ENCODE measurements at regions not wholly inside any gene's neighbourhood (a gene's known extent, or its start where the extent isn't known, plus 50 kb on each side); places are given as distances from the start of the nearest gene placed in this dataset.
A peak's percentile ranks its signal among the peaks of the same experiment; 100 is the strongest.

GRCh38 chr10:118412132-118412760 lies 70.1 kb upstream of the FAM204A start:
- peaks cover 37% of the 10 kb centered on the region for H3K27me3 ChIP-seq (ENCODE audit: control insufficient read depth, insufficient read depth, low read length, poor library complexity, severe bottlenecking)
- peaks cover 33% of the 10 kb centered on the region for H3K27me3 Mint-ChIP-seq (ENCODE audit: insufficient read depth)
- H3K36me3 ChIP-seq (ENCODE audit: control insufficient read depth, insufficient read depth, low read length): no peaks in the 10 kb centered on the region
- H3K4me3 Mint-ChIP-seq: no peak overlapping the region
- WGBS, 2 experiments (ENCODE audit: insufficient coverage in 1 of 2, insufficient read length in 1 of 2): 85 to 100% methylated on average over 5 to 8 of the region's 8 CpGs
- H3K9ac ChIP-seq (ENCODE audit: extremely low read depth, low read length, poor library complexity, severe bottlenecking): no peak overlapping the region
- H3K9me3 ChIP-seq (ENCODE audit: control insufficient read depth, low read length): no peaks in the 10 kb centered on the region
- H3K36me3 Mint-ChIP-seq (ENCODE audit: low read depth): no peaks in the 10 kb centered on the region
- peaks cover 7% of the 10 kb centered on the region for H3K4me1 ChIP-seq (ENCODE audit: control insufficient read depth, insufficient read depth, low read length)
- no peaks in the 10 kb centered on the region for H3K9me3 Mint-ChIP-seq
- peaks cover 13% of the 10 kb centered on the region for H3K4me1 Mint-ChIP-seq
- no peak for DNase-seq
- no peak overlapping the region for H3K27ac Mint-ChIP-seq
- H3K27ac ChIP-seq (ENCODE audit: low read depth, low read length): no peak overlapping the region
- TF ChIP-seq CTCF (conservative IDR thresholded peaks at IDR 0.05): no peak
- H3K4me3 ChIP-seq (ENCODE audit: low read length): no peak overlapping the region

DNA sequence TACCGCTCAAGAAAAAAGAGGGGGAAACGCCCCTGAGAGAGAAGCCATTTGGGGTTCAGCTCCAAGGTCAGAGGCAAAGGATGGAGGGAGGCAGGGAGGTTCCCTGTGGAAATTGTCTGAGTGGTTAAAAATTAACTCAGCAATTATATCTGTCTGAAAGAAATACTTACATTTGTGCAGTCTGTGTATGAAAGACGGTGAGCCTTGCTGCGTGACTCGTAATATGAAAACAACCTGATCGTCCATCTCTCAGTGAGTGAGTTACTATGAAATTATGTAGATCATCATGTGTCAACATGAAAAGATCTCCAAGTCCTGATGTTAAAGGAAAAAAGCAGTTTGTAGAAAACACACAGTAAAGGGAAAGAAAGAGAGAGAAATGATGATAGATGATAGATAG lies 67.2 kb upstream of the FAM204A start:
- H3K27ac Mint-ChIP-seq: no peak overlapping the region
- Histone ChIP-seq H3K4me1 (ENCODE audit: control insufficient read depth, insufficient read depth, low read length) (peaks cover 12% of the 10 kb centered on the region), H3K27me3 (ENCODE audit: control insufficient read depth, insufficient read depth, low read length, poor library complexity, severe bottlenecking) (peaks cover 27% of the 10 kb centered on the region), H3K27ac (ENCODE audit: low read depth, low read length) (no peak overlapping the region), H3K36me3 (ENCODE audit: control insufficient read depth, insufficient read depth, low read length) (no peaks in the 10 kb centered on the region), H3K9ac (ENCODE audit: extremely low read depth, low read length, poor library complexity, severe bottlenecking) (no peak overlapping the region), H3K9me3 (ENCODE audit: control insufficient read depth, low read length) (no peaks in the 10 kb centered on the region), H3K4me3 (ENCODE audit: low read length) (no peak overlapping the region)
- TF ChIP-seq CTCF (conservative IDR thresholded peaks at IDR 0.05): no peak
- no peaks in the 10 kb centered on the region for H3K36me3 Mint-ChIP-seq (ENCODE audit: low read depth)
- peaks cover 22% of the 10 kb centered on the region for H3K4me1 Mint-ChIP-seq
- no peaks in the 10 kb centered on the region for H3K9me3 Mint-ChIP-seq
- no peak overlapping the region for H3K4me3 Mint-ChIP-seq
- DNase-seq: no peak
- H3K27me3 Mint-ChIP-seq (ENCODE audit: insufficient read depth): peaks cover 33% of the 10 kb centered on the region
- 80% methylated on average over 6 of the region's 6 CpGs for WGBS, 2 experiments (ENCODE audit: insufficient coverage in 1 of 2, insufficient read length in 1 of 2)

DNA sequence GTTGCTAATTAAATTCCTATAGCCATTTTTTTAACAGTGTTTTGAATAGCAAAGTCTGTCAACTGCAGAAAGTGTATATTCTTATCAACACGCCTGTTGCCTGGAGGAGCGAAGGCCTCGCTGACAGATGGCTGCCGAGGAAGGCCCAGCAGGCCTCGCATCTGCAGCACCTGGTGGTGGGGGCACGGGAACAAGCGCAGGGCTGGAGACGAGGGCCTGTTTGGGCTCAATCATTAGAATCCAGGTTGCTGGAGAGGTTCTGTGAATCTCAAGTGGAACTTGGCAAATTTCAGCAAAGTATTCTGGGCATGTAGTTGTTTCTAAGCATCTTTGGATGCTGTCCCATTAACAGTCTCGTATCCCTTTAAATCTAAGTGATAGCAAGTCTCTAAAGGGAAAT lies 66.1 kb upstream of the FAM204A start:
- peaks cover 30% of the 10 kb centered on the region for H3K4me1 Mint-ChIP-seq
- TF ChIP-seq CTCF (conservative IDR thresholded peaks at IDR 0.05): no peak
- Histone ChIP-seq H3K36me3 (ENCODE audit: control insufficient read depth, insufficient read depth, low read length) (no peaks in the 10 kb centered on the region), H3K27ac (ENCODE audit: low read depth, low read length) (peak overlapping the region; percentile 25), H3K4me1 (ENCODE audit: control insufficient read depth, insufficient read depth, low read length) (peaks cover 12% of the 10 kb centered on the region), H3K9me3 (ENCODE audit: control insufficient read depth, low read length) (no peaks in the 10 kb centered on the region), H3K9ac (ENCODE audit: extremely low read depth, low read length, poor library complexity, severe bottlenecking) (no peak overlapping the region), H3K4me3 (ENCODE audit: low read length) (no peak overlapping the region), H3K27me3 (ENCODE audit: control insufficient read depth, insufficient read depth, low read length, poor library complexity, severe bottlenecking) (peaks cover 27% of the 10 kb centered on the region)
- 85 to 93% methylated on average over 7 to 9 of the region's 9 CpGs for WGBS, 2 experiments (ENCODE audit: insufficient coverage in 1 of 2, insufficient read length in 1 of 2)
- no peak overlapping the region for H3K4me3 Mint-ChIP-seq
- no peaks in the 10 kb centered on the region for H3K9me3 Mint-ChIP-seq
- no peak overlapping the region for H3K27ac Mint-ChIP-seq
- H3K27me3 Mint-ChIP-seq (ENCODE audit: insufficient read depth): peaks cover 33% of the 10 kb centered on the region
- H3K36me3 Mint-ChIP-seq (ENCODE audit: low read depth): no peaks in the 10 kb centered on the region
- DNase-seq: no peak
